SJSA1 (cell line): ENCODE measurements at regions not wholly inside any gene's neighbourhood (a gene's known extent, or its start where the extent isn't known, plus 50 kb on each side); places are given as distances from the start of the nearest gene placed in this dataset.

Source experiments
- DNase-seq, 2 experiments: peaks; one replicate each; pipeline ENCODE4 v3.0.0-alpha.2; 2015 to 2020; ENCODE audit warnings: low spot score in 2 of 2, low read depth in 1 of 2
- H3K27ac ChIP-seq: fragments of 250-450 bp; sonication (Bioruptor Pico); 2 replicates; pipeline ENCODE4 v1.5.1; 2020; ENCODE audit warnings: mild to moderate bottlenecking, moderate library complexity
- H3K27me3 ChIP-seq: fragments of 250-450 bp; sonication (Bioruptor Pico); replicated peaks from 2 replicates; pipeline ENCODE4 v1.5.1; 2020; ENCODE audit warnings: mild to moderate bottlenecking, moderate library complexity
- H3K36me3 ChIP-seq: fragments of 250-450 bp; sonication (Bioruptor Pico); 2 replicates; pipeline ENCODE4 v1.5.1; 2020; ENCODE audit warnings: mild to moderate bottlenecking
- H3K4me1 ChIP-seq: fragments of 250-450 bp; sonication (Bioruptor Pico); replicated peaks from 2 replicates; pipeline ENCODE4 v1.6.1; 2021; ENCODE audit warnings: mild to moderate bottlenecking
- H3K4me3 ChIP-seq: fragments of 250-450 bp; sonication (Bioruptor Pico); 2 replicates; pipeline ENCODE4 v1.5.1; 2020; ENCODE audit warnings: mild to moderate bottlenecking
- H3K9me3 ChIP-seq: fragments of 250-450 bp; sonication (Bioruptor Pico); replicated peaks from 2 replicates; pipeline ENCODE4 v1.5.1; 2020; ENCODE audit warnings: mild to moderate bottlenecking

DNA sequence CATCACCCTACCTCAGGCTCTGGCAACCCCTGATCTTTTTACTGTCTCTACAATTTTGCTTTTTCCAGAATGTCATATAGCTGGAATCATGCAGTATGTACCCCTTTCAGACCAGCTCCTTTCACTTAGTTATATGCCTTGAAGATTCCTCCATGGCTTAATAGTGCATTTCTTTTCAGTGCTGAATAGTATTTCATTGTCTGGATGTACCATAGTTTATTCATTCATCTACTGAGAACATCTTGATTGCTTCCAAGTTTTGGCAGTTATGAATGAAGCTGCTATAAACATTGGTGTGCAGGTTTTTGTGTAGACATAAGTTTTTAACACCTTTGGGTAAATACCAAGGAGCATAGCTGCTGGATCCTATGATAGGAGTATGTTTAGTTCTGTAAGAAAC lies 50.8 kb upstream of the ANP32A start:
- Histone ChIP-seq H3K27ac (no peak overlapping the region), H3K27me3 (peaks cover 12% of the 10 kb centered on the region; the same call in 1 of the 2 replicates)

DNA sequence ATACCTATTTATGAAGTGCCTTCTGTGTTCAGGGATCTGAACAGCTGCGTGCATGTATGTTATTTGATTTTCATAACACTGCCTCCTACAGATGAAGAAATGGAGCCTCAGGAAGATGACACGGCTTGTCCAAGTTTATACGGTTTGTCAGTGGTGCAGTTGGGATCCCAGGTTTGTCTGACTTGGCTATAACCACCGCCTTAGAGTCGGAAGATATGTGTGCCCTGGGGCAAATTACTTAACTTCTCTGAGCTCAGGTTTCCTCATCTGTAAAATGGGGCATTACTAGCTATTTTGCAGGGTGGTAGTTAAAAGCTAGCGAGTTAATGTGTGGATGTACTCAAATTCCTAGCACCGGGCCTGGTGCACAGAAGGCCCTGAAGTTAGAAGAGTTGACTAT lies 54.1 kb upstream of the ANP32A start:
- peaks cover 5% of the 10 kb centered on the region for H3K4me1 ChIP-seq
- H3K4me3 ChIP-seq: no peak overlapping the region
- H3K27ac ChIP-seq: no peak overlapping the region
- H3K36me3 ChIP-seq: no peaks in the 10 kb centered on the region
- no peak for DNase-seq
- peaks cover 26% of the 10 kb centered on the region for H3K27me3 ChIP-seq
- H3K9me3 ChIP-seq: no peaks in the 10 kb centered on the region

More for the DNA sequence above, 50.8 kb upstream of the ANP32A start:
- DNase-seq: no peak
- Histone ChIP-seq H3K36me3 (no peaks in the 10 kb centered on the region), H3K4me1 (peaks cover 5% of the 10 kb centered on the region), H3K9me3 (no peaks in the 10 kb centered on the region), H3K4me3 (no peak overlapping the region)

DNA sequence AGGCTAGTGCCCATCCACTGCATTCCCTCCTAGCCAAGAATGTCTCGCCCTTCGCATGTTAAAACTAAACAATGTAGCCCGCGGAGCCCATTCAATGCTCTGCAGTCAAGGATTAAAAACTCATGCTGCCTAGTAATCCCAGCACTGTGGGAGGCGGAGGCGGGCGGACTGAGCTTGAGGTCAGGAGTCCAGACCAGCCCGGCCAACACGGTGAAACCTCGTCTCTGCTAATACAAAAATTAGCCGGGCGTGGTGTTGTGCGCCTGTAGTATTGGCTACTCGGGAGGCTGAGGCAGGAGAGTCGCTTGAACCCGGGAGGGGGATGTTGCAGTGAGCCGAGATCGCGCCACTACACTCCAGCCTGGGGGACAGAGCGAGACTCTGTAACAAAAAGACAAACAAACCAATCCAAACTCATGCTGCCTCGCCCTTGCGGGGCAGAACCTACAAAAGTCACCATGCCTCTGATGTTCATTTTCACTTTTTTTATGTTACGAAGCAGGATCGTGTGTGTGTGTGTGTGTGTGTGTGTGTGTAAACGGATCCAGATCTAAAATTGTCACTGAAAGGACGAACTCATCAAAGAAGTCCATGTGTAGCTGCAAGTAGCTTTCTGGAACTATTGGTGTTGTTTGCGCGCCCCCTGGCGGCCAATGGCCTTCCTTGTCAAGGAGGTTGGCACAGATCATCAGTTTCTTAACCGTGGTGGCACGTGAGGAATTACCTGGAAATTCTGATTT lies 54.8 kb upstream of the SPESP1 start:
- Histone ChIP-seq H3K27me3 (peaks cover 25% of the 10 kb centered on the region), H3K4me1 (peaks cover 5% of the 10 kb centered on the region), H3K4me3 (peak overlapping the region; percentile 11), H3K9me3 (no peaks in the 10 kb centered on the region), H3K36me3 (no peaks in the 10 kb centered on the region), H3K27ac (no peak overlapping the region)
- peak; percentile 74 to 83 for DNase-seq

DNA sequence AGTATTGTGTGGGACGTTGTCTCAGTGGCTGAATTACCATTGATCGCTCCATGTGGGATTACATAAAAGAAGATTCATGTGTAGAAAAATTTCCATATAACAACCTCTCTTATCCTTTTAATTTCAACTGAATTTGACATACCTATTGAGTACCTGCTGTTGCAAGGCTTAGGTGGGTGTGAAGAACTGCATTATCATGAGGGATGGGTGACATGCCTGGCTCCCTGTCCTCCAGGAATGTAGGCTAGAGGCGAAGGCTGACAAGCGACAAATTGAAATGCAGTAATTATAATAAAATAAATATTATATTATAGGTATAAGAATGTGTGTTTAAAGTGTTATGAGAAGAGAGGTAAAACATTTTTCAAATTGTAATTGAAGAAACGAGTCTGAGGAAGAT lies 52.7 kb upstream of the SPESP1 start:
- Histone ChIP-seq H3K9me3 (no peaks in the 10 kb centered on the region), H3K4me3 (no peak overlapping the region), H3K4me1 (peaks cover 5% of the 10 kb centered on the region), H3K27ac (no peak overlapping the region), H3K27me3 (peaks cover 19% of the 10 kb centered on the region), H3K36me3 (no peaks in the 10 kb centered on the region)
- no peak for DNase-seq

DNA sequence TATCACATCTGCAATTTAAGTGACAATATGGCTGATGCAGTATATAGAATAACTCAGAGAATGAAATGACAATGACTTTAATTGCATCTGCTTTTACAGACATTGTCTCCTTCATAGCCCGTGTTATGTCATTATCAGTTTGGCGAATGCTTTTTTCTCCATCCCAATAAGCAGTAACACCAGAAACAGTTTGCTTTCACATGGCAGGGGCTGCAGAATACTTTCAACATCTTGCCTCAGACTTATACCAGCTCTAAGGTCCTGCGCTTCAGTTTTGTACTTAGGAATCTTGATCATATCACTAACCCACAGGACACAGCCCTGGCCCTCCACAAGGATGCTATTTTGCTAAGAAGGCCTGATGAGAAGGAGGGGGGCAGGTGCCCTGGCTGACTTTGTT lies 49.9 kb upstream of the SPESP1 start:
- DNase-seq: no peak
- Histone ChIP-seq H3K9me3 (no peaks in the 10 kb centered on the region), H3K27ac (no peak overlapping the region), H3K36me3 (no peaks in the 10 kb centered on the region), H3K27me3 (peaks cover 23% of the 10 kb centered on the region), H3K4me3 (no peak overlapping the region), H3K4me1 (peaks cover 3% of the 10 kb centered on the region)
